ENCODE measurements at regions not wholly inside any gene's neighbourhood (a gene's known extent, or its start where the extent isn't known, plus 50 kb on each side); places are given as distances from the start of the nearest gene placed in this dataset.

DNA sequence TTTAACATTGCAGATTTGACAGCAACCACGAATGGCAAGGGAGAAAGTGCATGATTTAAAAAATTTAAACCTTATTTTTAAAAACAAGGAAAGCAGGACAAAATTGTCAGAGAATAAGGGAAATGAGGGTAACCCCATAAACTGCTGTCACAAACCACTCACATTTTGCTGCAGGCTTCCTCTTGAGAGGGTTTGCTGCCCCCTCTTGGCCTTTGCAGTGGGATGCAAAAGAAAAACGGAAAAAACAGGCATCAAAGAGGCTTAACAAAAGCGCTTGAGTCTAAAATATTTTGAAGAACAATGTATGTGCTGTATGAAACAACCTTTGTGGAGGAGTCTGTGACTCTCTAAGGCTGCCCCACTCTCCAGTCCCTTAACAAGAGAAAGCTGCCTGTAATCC is 91.6 kb downstream of the TMX3 start:
- DNase-seq, result no peak

DNA sequence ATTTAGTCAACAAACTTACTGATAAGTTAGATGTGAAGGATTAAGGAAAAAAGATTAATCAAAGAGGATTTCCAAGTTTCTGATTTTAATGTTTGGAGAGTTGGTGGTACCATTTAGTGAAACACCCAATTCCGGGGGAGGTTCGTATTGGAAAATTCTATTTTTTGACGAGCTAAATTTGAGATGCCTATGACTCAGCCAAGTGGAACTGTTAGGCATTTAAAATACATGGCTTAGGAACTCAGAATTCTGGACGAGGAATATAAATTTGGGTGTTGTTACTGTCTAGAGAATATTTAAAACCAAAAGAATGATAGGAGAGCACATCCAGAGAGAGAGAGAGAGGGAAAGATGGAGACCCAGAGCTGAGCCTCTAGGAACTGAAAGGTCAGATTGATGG is 103.6 kb downstream of the TMX3 start:
- DNase-seq, result no peak

DNA sequence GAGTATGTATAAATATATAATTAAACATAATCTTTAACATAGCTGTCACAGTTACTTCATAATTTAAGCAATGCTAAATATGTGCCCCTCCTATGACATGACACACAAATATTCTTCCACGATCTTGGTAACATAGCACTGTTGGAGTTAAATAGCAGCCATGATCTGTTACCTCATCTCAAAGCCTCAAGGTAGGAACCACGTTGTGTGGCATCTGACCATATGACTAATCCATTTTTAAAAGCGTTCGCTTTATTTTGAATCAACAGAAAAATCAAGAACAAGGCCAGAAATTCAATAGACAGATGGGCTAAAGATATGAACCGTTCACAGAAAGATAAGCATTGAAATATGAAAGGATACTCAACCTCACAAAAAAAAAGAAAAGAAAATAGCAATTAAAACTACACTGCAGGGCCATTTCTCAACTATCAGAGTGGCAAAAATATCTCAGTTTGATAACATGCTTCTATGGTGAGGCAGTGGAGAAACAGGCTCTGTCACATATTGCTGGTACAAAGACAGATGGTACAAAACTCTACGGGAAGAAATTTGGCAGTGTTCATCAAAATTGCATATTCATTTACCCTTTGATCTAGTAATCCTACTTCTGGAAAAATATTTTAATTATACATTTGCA is 105.9 kb downstream of the TMX3 start:
- DNase-seq, result no peak

DNA sequence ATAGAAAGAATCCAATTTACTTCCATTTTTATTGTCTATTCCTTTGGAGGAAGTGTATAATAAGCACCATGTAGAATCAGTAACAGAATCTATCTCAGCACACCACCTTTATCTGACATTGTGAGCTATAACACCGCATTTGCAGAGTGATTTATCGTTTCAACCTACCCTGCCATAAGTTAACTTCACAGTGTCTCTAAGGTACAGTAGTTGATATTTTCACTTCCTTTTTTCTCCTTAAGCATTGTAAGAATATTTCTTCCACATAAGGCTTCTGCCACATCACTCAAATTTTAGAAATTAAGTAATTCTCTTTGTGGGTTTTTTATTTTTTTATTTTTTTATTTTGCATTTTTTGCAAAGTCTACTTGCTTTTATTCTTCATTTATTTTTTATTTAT is 107.1 kb downstream of the TMX3 start:
- DNase-seq, result no peak

DNA sequence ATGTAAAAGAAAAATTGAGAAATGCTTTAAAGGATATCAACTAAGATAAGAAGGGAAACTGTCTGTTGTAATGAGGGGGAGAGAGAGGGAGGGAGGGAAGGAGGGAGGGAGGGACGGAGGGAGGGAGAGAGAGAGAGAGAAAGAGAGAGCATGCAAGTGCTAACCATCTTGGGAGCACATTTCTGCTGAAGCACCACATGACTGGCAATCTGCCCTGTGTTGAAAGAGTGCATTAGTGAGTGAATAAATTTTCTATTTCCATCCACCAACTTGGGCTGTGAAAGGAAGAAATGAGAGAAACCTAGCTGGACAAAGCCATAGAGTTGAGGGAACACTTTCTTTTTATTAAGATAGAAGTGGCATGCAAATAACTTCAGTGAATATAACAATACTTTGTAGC is 110.7 kb downstream of the TMX3 start:
- no peak for DNase-seq

DNA sequence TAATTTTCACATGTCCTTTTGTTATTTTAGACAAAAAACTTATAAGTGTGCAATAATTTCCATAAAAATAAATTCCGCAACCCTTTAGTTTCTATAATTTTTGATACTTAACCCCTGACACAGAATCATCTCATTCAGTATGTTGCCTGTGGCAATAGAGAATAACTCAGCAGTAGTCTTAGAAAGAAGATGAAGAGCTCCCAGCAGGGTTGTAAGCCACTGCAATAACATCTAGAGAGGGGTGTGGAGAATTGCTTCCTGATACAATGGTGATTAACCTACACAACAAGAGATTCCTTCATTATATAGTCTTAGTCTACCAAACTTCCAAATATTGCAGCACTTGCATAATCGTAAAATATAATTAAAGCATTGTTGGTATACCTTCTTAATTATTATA is 118.9 kb downstream of the TMX3 start:
- DNase-seq, result no peak

DNA sequence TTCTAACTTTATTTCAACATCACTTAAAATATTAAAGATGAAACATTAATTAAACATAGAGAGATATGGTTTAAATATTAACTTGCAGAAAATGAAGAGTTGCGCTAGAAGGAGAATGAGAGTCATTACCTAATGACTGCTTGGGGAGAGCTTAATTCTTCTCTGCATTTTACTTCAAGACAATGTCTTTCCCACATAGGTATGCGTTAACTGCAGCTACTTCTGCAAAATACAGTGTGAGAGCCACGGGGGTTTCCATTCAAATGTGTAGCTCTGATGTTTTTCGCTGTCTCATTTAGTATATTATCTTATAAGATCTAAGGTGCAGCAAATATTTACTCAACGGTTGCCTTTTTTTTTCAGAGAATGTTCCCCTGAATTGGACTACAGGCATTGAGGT is 126.7 kb downstream of the TMX3 start:
- no peak for DNase-seq

DNA sequence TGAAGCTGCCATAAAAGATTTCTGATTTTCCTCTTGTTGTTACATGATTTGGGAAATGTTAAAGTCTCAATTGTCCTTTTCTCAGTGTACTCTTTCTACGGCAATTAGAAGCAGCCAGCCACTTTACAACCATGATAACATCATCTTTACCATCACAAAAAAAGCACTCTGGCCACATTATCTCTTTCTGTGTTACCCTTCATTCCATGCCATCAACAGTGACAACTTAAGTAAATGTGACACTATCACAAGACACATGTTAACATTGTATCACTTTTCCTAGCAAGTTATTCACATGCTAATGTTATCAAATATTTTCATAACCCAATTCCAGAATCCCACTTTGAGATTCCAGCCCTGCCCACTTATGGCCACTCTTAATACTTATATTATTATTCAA is 131.2 kb downstream of the TMX3 start:
- DNase-seq, result no peak

DNA sequence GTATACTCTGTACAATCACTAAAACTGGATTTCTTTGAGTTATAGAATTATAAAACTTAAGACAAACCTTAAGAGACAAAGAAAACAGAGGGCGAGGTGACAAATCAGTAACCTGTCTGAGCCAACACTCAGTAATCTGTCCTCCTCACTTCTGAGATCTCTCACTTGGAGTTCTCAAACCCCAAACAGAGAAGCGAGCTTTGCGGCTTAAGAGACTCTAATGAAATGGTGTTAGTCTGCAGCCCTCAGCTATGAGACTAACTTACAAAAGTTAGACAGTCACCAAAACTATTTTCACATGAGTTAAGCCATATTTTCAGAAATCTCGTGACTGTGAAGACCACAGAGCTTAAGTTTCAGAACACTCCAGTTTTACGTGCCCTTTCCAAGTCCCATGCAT is 140.6 kb downstream of the TMX3 start:
- no peak for DNase-seq

DNA sequence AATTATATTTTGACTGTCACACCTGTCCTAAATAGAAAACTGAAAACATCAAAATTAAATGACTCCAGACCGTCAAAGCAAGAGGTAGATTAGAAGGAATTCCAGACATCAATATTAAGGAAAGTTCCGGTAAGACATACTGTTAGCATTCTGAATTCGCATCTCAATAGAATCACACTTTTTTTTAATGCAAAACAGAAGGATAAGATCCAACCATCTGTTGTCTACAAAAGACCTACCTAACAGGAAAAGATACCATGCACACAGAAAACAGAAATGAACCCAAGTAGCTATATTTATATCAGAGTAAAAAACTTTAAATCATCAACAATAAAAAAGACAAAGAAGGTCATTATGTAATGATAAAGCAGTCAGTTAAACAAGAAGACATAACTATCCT is 145.0 kb downstream of the TMX3 start:
- DNase-seq, result no peak

DNA sequence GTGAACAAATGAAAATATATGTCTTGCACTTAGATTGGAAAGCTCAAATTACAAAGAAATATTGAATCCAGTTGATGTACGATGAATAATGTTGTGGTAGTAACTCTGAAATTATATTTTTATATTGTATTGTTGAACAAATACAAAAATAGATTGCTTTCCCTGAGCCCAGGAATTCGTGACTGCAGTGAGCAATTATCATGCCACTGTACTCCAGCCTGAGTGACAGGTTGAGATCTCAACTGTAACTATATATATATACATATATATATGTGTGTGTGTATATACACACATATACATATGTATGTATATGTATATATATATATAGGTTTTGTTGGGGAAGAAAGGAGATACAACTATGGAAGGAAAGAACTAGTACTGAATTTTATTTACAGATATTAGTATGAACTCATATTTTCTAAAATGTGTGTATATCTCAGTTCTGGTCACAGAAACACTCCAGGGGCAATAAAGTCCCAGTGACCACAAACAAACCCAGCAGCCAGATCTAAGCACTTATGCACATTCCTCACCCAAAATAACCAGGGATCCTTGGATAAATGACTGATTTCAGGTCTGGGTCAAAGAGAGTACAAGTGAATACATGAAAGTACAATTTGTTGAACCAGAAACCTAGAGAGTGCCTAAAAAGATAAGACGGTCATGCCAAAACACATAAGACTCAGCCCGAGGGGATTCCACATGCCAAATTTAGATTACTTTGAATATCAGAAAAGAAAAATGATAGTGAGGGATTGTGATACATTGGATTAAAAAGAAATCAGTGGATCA is 146.3 kb downstream of the TMX3 start:
- no peak for DNase-seq

DNA sequence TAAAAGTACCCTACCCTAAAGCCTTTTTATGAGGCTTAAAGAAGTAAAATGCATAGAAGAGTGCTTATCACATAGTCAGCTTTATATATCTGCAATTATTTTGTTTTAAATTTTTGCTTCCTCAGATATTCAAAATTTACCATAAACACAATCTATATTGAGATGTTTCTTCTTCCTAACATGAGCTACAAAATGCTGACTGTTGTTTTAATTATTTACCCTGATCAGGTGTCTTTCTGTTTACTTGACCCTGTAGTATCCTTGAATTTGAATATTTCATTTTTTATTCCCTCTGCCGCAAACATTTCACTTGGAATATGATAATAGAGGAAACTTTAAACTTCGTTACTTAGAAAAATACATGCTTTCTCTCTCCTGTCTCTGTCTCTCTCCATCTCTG is 147.9 kb downstream of the TMX3 start:
- no peak for DNase-seq

DNA sequence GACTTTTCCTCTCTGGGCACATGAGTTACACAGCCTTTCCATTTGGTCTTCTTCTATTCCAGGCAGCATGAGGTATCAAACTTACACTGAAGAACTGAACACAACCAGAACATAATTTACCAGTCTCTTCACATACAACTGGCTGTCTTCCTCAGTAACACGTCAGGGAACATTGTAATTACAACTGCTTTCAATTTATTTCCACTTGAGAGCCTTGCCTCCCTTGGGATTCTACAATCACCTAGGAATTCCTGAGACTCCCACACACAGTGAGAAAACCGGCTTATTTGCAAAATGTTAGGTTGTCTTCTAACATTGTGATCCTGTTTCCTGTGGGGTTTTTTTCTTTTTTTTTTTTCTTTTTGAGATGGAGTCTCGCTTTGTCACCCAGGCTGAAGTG is 149.9 kb downstream of the TMX3 start:
- DNase-seq, result no peak

DNA sequence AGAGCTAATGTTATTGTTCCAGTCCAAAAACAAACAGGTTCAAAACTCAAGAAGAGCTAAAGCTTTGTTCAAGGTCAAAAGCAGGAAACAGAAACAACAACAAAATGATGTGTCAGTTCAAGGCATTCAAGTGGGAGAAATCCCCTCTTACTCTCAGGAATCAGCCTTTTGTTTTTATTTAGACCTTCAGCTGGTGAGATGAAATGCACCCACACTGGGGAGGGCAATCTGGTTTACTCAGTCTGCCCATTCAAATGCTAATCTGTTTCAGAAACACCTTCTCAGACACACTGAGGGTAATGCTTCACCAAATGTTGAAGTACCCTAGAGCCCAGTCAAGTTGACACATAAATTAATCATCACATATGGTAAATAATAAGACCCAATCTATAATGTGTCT is 150.6 kb downstream of the TMX3 start:
- peak; percentile 55 for DNase-seq

DNA sequence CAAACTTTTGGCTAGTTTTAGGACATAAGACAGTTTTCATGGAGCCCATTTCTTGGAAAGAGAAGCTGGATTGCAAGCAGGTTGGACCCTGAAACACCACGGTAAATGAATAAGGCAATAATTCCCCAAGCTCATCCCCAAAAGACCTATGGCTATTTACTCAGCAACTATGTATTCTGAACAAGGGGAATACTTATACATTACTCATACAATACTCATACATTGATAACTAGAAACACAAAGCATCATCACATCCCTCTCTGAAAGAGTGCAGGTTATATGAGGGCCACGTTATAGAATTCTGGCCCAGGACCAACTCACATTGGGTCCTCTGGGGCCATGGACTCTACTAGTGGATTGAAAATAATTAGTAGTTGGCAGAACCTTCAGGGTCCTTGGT is 154.8 kb downstream of the TMX3 start:
- no peak for DNase-seq

DNA sequence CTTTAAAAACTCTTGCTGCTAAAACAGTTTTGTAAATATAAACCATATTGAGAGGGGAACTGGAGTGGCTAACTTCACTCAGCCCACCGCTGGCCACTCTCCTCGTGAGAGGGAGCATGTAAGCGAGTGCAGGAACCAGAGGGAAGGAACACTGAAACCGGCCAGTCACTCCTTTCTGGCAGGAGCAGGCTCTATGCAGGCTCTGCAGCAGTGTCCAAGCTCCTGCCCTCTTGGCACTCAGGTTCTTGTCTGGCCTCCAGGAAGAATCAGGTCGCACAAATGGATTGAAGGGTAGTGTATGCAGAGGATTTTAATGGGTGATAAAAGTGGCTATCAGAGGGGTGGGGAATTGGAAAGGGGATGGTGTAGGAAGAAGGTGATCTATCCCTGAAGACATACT is 157.7 kb downstream of the TMX3 start:
- DNase-seq, result no peak

DNA sequence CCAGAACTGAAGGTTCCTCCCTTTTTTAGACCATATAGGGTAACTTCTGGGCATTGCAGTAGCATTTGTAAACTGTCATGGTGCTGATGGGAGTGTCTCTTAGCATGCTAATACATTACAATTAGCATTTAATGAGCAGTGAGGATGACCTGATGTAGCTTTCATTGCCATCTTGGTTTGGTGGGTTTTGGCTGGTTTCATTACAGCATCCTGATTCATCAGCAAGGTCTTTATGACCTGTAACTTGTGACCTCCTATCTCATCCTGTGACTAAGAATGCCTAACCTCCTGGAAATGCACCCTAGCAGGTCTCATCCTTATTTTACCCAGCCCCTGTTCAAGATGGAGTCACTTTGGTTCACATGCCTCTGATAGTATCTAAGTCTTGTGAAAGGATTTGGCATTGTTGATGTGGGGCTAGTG is 159.0 kb downstream of the TMX3 start:
- DNase-seq, result no peak

DNA sequence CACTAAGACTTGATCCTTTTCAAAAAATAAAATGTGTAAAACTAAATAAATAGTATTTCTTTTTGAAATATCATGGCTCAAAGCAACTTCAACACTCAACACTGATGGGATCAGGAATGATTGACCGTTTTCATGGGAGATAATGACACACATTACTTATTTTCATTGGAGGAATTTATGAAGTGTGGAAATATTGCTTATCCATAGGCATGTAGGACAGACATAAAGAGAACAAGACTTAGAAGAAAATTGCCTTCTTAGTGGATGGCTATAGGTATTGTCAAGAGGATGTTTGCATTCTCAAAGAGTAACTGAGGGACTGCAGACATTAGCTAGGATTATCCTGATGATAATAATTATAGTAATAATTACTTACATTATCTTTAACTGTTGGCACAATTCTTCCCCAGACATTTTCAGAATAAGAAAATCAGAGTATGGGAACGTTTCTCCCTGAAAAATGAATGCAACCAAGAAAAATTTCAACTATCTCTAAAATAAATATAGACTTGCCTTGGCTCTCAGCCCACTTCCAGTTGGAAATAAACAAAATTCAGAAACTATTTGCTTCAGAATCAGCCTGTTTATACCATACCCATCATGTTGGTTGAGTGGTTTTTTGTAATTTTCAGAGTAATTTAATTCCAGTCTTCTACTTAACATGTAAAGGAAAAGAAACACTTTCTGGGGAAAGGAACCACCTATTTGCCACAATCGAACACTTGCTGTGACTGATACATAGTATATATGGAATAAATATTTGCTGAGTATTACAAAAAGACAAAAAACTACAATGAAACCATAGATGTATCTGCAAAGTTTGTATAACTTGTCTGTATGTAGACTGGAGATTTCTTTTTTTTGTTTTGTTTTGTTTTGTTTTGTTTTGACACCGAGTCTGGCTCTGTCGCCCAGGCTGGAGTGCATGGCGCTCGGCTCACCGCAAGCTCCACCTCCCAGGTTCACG is 165.7 kb downstream of the TMX3 start:
- no peak for DNase-seq

DNA sequence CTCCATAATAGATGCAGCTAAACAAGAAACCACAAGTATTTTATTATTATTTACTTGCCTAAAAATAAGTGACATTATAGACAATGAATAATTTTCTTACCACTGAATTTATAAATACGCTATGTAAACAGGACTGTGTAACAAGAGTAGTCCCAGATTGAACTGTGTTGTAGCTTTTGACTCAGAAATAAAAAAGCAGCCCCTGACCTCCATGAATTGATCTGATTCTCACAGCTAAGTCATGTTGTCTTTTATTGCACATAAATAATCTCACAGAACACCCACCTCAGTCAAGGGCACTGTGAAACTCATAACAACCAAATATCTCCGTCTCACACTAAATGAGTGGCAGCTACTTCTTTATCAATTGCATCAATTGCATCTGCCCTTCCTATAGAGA is 171.6 kb downstream of the TMX3 start:
- DNase-seq, result no peak

DNA sequence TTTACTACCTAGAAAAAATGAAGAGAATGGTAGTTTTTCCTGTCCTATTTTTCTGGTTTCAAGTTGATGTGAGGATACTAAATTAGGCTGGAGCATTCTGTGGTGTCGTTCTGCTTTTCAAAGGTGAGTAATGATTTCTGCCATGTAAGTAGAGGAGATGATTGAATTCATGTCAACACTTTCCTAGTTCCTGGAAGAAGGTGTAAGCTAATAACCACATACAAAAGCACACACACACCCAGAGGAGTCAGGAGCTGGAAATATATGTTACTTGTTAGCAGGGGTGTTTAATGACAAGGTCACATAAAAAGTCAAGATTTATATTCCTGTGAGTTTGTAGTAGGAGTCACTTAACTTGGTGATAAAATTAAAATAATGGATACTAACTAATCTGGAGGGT is 172.1 kb downstream of the TMX3 start:
- DNase-seq, result no peak

DNA sequence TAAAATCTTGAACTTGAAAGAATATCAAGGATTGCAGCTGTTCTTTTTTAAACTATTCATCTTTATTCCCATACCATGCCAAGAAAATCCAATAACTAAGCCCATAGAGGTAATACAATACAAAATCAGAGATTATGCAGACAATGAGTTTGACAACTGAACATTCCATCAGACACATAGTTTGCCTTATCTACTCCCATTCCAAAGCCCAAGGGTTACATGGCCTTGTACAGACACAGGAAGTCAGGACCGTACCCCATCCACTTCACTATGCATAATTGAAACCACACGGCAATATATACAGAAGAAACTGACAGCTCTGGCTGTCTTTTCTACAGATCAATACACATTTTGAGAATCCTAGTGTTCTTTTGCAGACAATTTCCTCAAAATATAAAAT is 181.3 kb downstream of the TMX3 start:
- DNase-seq, result no peak

DNA sequence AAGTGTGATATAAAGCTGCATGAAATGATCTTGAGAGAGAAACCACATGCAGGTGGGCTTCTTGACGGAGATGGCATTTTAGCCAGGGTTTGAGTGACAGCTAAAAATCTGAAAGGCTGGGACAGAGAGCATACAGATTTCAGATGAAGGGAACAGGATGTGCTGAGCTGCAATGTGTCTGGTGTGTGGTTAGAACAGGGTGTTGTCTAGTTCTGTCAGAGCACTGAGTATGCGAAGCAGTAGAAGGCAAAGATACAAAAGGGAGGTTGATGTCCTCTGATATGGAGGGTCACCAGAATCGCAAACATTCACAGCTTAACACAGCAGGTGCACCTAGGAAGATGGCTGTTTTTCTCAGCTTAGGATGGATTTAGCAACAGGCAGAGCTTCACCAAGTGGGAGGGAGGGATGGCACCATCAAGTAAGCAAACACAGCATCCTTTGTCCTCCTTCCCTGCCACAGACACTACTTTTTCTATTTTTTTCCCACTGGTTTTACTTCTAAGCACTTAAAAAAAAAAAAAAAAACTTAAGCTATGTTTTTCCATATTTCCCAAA is 182.5 kb downstream of the TMX3 start:
- DNase-seq, result no peak

DNA sequence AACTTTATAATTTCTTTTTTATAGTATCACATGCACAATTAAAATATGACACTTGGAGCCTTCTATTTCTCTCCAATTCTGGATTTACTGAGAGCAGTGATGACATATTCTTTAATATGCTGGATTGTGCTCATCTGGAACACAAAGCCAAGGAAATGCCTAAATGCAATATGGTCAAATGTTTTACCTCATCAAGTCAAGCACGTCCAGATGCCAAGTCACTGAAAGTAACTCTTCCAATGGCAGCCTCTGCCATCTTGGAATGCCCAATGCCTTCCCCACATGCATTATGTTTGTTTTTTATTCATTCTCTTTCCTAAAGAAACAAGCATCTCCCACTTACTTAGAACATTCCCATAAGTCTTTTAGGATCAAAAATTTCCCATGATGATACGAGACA is 189.8 kb downstream of the TMX3 start:
- no peak for DNase-seq
